Psoas muscle (tissue), 7 donors: ENCODE measurements at regions not wholly inside any gene's neighbourhood (a gene's known extent, or its start where the extent isn't known, plus 50 kb on each side); places are given as distances from the start of the nearest gene placed in this dataset.

Experiments used
- ATAC-seq, 4 donors: fragments of 200-7000 bp; cut with Tn5 transposase; one replicate each; pipeline ENCODE4 v1.9.1; 2020; ENCODE audit warnings: moderate library complexity in 3 of 4, mild to moderate bottlenecking in 2 of 4
- DNase-seq, 2 donors: peaks; one replicate each; pipeline ENCODE4 v3.0.0-alpha.2; 2020
- H3K27ac ChIP-seq: fragments of 200-600 bp; one replicate; pipeline ENCODE4 v1.8.0; 2022
- H3K27me3 ChIP-seq, 3 donors: fragments of 200-600 bp in 1 of 3; one replicate each; pipeline versions ENCODE4 v1.6.1 to v1.8.0; 2013 to 2022; ENCODE audit warnings: low read length in 2 of 3, mild to moderate bottlenecking in 2 of 3, moderate library complexity in 1 of 3; ENCODE audit not compliant: insufficient read depth in 3 of 3
- H3K36me3 ChIP-seq, 2 donors: fragments of 200-600 bp in 1 of 2; one replicate each; pipeline versions ENCODE4 v1.6.1 to v1.8.0; 2013 to 2022; ENCODE audit warnings: low read depth in 1 of 2, mild to moderate bottlenecking in 1 of 2, moderate library complexity in 1 of 2; ENCODE audit not compliant: insufficient read depth in 1 of 2
- H3K4me1 ChIP-seq: fragments of 200-600 bp; one replicate; pipeline ENCODE4 v1.8.0; 2022
- H3K4me3 ChIP-seq: fragments of 200-600 bp; one replicate; pipeline ENCODE4 v1.8.0; 2022; ENCODE audit warnings: mild to moderate bottlenecking
- H3K9me3 ChIP-seq: fragments of 200-600 bp; one replicate; pipeline ENCODE4 v1.8.0; 2022
- CTCF ChIP-seq: fragments of 200-600 bp; IDR thresholded peaks from one replicate; pipeline ENCODE4 v1.8.0; 2022; ENCODE audit warnings: antibody characterized with exemption
- WGBS, 3 donors: extraction: QIAGEN DNeasy Blood & Tissue Kit; methylation state at CpG; one replicate each; pipeline versions ENCODE4 v1.1.6 to v1.1.7; 2013; 5-methylcytosine and 5-hydroxymethylcytosine counted together
- intact Hi-C, 2 donors: fragments of 100-400 bp; cut with DNase I; formaldehyde crosslinking; loops; one replicate each; pipeline versions ENCODE4 v1.11.0 to v1.14.2; 2022
- donor health status: healthy with polysubstance abuse.
- donor health status: DM: no; HTN: no; CAD: no; lungs with moderate emphysema.
- donor health status: Bipolar disorder and iron deficiency.
- donor health status: healthy.
- donor health status: DM: yes; HTN: yes; CAD: no.
- donor health status: DM: no; HTN: no; CAD: no.
- donor health status: DM: yes; HTN: yes; CAD: no.

GRCh38 chr11:80627364-80627763 is 1186.5 kb upstream of the TENM4 start:
- intact Hi-C loops, result no loop called here
- WGBS, 3 donors, result 74 to 91% (median 78%) methylated on average over 1 of the region's 1 CpG
- no peak for TF ChIP-seq CTCF
- ATAC-seq (no peak), DNase-seq (no peak)
- Histone ChIP-seq H3K27ac (no peak overlapping the region), H3K4me3 (no peak overlapping the region), H3K36me3 (no peaks in the 10 kb centered on the region), H3K27me3 (no peaks in the 10 kb centered on the region), H3K9me3 (no peaks in the 10 kb centered on the region), H3K4me1 (no peaks in the 10 kb centered on the region)

- Histone ChIP-seq H3K4me1 (no peaks in the 10 kb centered on the region), H3K36me3 (no peaks in the 10 kb centered on the region), H3K9me3 (no peaks in the 10 kb centered on the region), H3K27me3 (no peaks in the 10 kb centered on the region), H3K4me3 (no peak overlapping the region), H3K27ac (no peak overlapping the region)
- ATAC-seq, result no peak
- WGBS, 3 donors, result 80 to 87% (median 86%) methylated on average over 4 of the region's 4 CpGs
- TF ChIP-seq CTCF, result no peak
- intact Hi-C loops, result no loop called here
- DNase-seq, result no peak
These were observed 1185.9 kb upstream of the TENM4 start for GRCh38 chr11:80626721-80627120.

GRCh38 chr11:80625563-80625962 is 1184.7 kb upstream of the TENM4 start:
- intact Hi-C loops, result no loop called here
- no peaks in the 10 kb centered on the region for H3K9me3 ChIP-seq
- WGBS, 3 donors, result 49 to 65% (median 60%) methylated on average over 3 of the region's 3 CpGs

GRCh38 chr11:80621871-80622270 is 1181.0 kb upstream of the TENM4 start:
- Histone ChIP-seq H3K4me1 (no peaks in the 10 kb centered on the region), H3K4me3 (no peak overlapping the region), H3K27me3 (no peaks in the 10 kb centered on the region), H3K27ac (no peak overlapping the region), H3K36me3 (no peaks in the 10 kb centered on the region), H3K9me3 (no peaks in the 10 kb centered on the region)
- ATAC-seq, result no peak
- DNase-seq, result no peak
- intact Hi-C loops, result no loop called here
- WGBS, 3 donors, result 52 to 67% (median 53%) methylated on average over 3 of the region's 3 CpGs
- no peak for TF ChIP-seq CTCF

More at GRCh38 chr11:80625563-80625962, 1184.7 kb upstream of the TENM4 start:
- TF ChIP-seq CTCF, result no peak
- Histone ChIP-seq H3K27ac (no peak overlapping the region), H3K4me1 (no peaks in the 10 kb centered on the region), H3K27me3 (no peaks in the 10 kb centered on the region), H3K36me3 (no peaks in the 10 kb centered on the region), H3K4me3 (no peak overlapping the region)
- no peak for DNase-seq
- ATAC-seq, result no peak

- no peak for TF ChIP-seq CTCF
- 84 to 94% (median 88%) methylated on average over 2 of the region's 2 CpGs for WGBS, 3 donors
- Histone ChIP-seq H3K36me3 (no peaks in the 10 kb centered on the region), H3K27ac (no peak overlapping the region), H3K4me3 (no peak overlapping the region), H3K27me3 (no peaks in the 10 kb centered on the region), H3K9me3 (no peaks in the 10 kb centered on the region), H3K4me1 (no peaks in the 10 kb centered on the region)
- ATAC-seq, result no peak
- DNase-seq, result no peak
- intact Hi-C loops, result no loop called here
These were observed 1180.0 kb upstream of the TENM4 start for GRCh38 chr11:80620867-80621266.
